ENCODE measurements at regions not wholly inside any gene's neighbourhood (a gene's known extent, or its start where the extent isn't known, plus 50 kb on each side); places are given as distances from the start of the nearest gene placed in this dataset.

DNA sequence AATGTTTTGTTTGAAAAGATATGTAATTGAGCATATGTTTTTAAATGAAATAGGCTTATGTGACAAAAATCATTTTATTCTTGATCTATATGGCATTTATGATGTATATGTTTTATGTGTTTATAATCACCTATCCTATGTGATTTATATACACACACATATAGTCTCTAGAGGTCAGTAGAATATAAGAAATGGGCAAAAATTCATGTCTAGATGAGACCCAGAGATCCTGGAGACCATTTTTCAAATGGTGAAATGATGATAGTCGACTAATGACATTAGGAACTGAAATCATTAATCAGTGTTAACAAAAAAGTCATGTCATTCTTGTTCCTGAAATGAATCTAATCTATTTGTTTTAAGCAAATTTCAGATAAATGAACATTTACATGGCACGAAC is 709.2 kb upstream of the WWC1 start:
- ATAC-seq (ENCODE audit: low read depth) (peak; percentile 93), DNase-seq (ENCODE audit: low spot score) (no peak)
- no peaks in the 10 kb centered on the region for H3K36me3 ChIP-seq (ENCODE audit: low read depth)
- TF ChIP-seq, protein P1, sequence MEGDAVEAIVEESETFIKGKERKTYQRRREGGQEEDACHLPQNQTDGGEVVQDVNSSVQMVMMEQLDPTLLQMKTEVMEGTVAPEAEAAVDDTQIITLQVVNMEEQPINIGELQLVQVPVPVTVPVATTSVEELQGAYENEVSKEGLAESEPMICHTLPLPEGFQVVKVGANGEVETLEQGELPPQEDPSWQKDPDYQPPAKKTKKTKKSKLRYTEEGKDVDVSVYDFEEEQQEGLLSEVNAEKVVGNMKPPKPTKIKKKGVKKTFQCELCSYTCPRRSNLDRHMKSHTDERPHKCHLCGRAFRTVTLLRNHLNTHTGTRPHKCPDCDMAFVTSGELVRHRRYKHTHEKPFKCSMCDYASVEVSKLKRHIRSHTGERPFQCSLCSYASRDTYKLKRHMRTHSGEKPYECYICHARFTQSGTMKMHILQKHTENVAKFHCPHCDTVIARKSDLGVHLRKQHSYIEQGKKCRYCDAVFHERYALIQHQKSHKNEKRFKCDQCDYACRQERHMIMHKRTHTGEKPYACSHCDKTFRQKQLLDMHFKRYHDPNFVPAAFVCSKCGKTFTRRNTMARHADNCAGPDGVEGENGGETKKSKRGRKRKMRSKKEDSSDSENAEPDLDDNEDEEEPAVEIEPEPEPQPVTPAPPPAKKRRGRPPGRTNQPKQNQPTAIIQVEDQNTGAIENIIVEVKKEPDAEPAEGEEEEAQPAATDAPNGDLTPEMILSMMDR (IDR thresholded peaks at IDR 0.05; ENCODE audit: poor library complexity, severe bottlenecking) = peak; percentile 87
- H3K27ac ChIP-seq (ENCODE audit: poor library complexity, severe bottlenecking) = no peak overlapping the region
- H3K4me3 ChIP-seq (ENCODE audit: severe bottlenecking) = no peak overlapping the region
- H3K4me1 ChIP-seq (ENCODE audit: insufficient read depth, poor library complexity, severe bottlenecking) = peaks cover 9% of the 10 kb centered on the region
- no peaks in the 10 kb centered on the region for H3K27me3 ChIP-seq (ENCODE audit: insufficient read depth, poor library complexity, severe bottlenecking)
- no peaks in the 10 kb centered on the region for H3K9me3 ChIP-seq (ENCODE audit: severe bottlenecking)

DNA sequence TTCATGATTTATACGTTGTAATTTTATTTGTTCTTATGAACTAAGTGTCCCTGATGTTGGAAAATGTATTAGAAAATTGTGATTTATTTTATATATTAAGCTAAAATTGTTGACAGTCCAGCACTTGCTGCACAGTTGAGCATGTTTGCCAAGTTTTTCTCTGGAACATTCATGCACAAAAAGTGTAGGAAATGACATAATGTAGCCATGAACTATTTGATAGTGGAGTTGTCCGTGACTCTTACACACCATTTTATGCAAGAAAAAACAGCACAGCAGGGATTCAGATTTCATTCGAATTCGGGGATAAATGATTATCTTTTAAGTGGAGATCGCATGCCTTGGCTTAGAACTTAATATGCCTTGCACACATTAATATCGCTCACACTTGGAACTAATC is 708.6 kb upstream of the WWC1 start:
- no peak for DNase-seq (ENCODE audit: low spot score)
- Histone ChIP-seq H3K36me3 (ENCODE audit: low read depth) (no peaks in the 10 kb centered on the region), H3K4me1 (ENCODE audit: insufficient read depth, poor library complexity, severe bottlenecking) (peaks cover 9% of the 10 kb centered on the region), H3K27ac (ENCODE audit: poor library complexity, severe bottlenecking) (no peak overlapping the region), H3K9me3 (ENCODE audit: severe bottlenecking) (no peaks in the 10 kb centered on the region), H3K27me3 (ENCODE audit: insufficient read depth, poor library complexity, severe bottlenecking) (no peaks in the 10 kb centered on the region), H3K4me3 (ENCODE audit: severe bottlenecking) (no peak overlapping the region)
- TF ChIP-seq, protein P1 (IDR thresholded peaks at IDR 0.05; ENCODE audit: poor library complexity, severe bottlenecking) = no peak
- no peak for ATAC-seq (ENCODE audit: low read depth)

DNA sequence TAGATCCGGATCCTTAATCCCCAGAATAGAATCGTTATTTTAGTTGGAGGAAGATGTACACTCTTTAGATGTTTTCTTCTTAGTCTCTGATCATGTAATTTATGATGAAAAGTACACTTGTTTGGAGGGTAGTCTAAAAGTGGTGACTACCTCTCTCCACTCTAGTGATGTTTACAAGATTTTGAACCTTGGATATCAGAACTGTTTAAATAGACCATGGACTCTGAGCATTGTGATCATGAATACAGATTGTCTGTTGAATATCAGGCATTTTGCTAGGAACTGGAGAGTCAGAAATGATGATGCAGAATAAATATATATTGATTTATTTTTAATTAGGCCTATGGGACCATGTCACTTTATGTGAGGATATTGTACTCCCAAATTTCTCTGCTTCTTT is 706.3 kb upstream of the WWC1 start:
- TF ChIP-seq, protein P1 (IDR thresholded peaks at IDR 0.05; ENCODE audit: poor library complexity, severe bottlenecking) = no peak
- DNase-seq (ENCODE audit: low spot score) (no peak), ATAC-seq (ENCODE audit: low read depth) (no peak)
- no peaks in the 10 kb centered on the region for H3K36me3 ChIP-seq (ENCODE audit: low read depth)
- H3K27ac ChIP-seq (ENCODE audit: poor library complexity, severe bottlenecking) = no peak overlapping the region
- H3K27me3 ChIP-seq (ENCODE audit: insufficient read depth, poor library complexity, severe bottlenecking) = no peaks in the 10 kb centered on the region
- no peak overlapping the region for H3K4me3 ChIP-seq (ENCODE audit: severe bottlenecking)
- H3K4me1 ChIP-seq (ENCODE audit: insufficient read depth, poor library complexity, severe bottlenecking) = peaks cover 9% of the 10 kb centered on the region
- H3K9me3 ChIP-seq (ENCODE audit: severe bottlenecking) = no peaks in the 10 kb centered on the region

DNA sequence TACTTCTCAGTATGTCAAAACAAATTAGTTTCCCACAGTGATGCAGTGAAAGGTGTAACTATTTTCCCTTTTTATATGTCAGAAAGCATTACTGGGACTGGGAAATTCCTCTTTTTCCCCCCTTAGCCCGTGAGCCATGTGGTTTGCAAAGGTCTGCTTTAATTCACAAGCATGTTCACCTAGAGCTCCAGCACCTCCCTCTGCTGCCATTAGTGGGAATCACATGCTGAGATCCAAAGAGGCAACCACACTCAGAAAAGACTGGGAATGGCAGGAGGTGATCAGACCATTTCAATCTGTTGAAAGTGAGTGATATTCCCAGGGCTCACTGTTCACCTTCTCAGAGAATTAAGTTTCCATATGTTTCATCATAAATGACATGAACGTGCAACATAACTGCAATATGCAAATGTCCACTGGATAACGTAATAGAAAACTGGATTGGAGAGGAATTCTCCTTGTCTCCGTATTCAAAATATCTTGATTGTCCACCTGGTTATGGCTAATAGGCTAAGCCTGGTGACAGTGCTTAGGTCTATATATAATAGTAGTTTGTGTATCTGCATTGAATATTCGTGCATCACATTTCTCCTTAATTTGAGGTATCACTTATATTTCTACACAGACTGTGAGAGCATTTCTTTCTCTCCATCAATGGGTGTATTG is 703.5 kb upstream of the WWC1 start:
- H3K4me1 ChIP-seq (ENCODE audit: insufficient read depth, poor library complexity, severe bottlenecking) = peaks cover 3% of the 10 kb centered on the region
- H3K27me3 ChIP-seq (ENCODE audit: insufficient read depth, poor library complexity, severe bottlenecking) = no peaks in the 10 kb centered on the region
- ATAC-seq (ENCODE audit: low read depth) = peak; percentile 78; the same call in 2 of the 3 replicates
- H3K36me3 ChIP-seq (ENCODE audit: low read depth) = no peaks in the 10 kb centered on the region
- no peaks in the 10 kb centered on the region for H3K9me3 ChIP-seq (ENCODE audit: severe bottlenecking)
- H3K4me3 ChIP-seq (ENCODE audit: severe bottlenecking) = no peak overlapping the region
- DNase-seq (ENCODE audit: low spot score) = no peak
- TF ChIP-seq, protein P1 (IDR thresholded peaks at IDR 0.05; ENCODE audit: poor library complexity, severe bottlenecking) = peak; percentile 62
- H3K27ac ChIP-seq (ENCODE audit: poor library complexity, severe bottlenecking) = no peak overlapping the region

DNA sequence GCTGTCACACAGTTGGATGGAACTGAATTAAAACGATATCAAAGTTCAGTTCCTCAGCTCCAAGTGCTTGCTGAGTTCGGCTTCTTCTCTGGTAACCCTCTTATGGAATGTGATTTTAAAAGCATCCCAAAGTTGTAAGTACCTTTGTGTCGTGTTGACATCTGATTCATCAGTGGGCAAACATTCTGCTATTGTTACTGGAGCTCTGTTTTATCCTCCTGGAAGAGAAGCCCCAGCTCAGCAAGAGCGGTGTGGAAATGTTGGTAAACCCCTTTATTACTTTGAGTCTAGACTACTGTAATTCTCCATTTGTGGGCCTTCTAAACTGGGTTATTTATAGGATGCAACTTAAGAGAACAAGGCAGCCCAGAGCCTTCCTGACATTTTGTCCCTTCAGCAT is 699.3 kb upstream of the WWC1 start:
- Histone ChIP-seq H3K9me3 (ENCODE audit: severe bottlenecking) (no peaks in the 10 kb centered on the region), H3K36me3 (ENCODE audit: low read depth) (no peaks in the 10 kb centered on the region), H3K4me1 (ENCODE audit: insufficient read depth, poor library complexity, severe bottlenecking) (no peaks in the 10 kb centered on the region), H3K27ac (ENCODE audit: poor library complexity, severe bottlenecking) (no peak overlapping the region), H3K4me3 (ENCODE audit: severe bottlenecking) (no peak overlapping the region), H3K27me3 (ENCODE audit: insufficient read depth, poor library complexity, severe bottlenecking) (no peaks in the 10 kb centered on the region)
- DNase-seq (ENCODE audit: low spot score) (no peak), ATAC-seq (ENCODE audit: low read depth) (peak; percentile 29; the same call in 2 of the 3 replicates)
- TF ChIP-seq, protein P1 (IDR thresholded peaks at IDR 0.05; ENCODE audit: poor library complexity, severe bottlenecking) = no peak
